SK-N-SH (cell line): ENCODE measurements at regions not wholly inside any gene's neighbourhood (a gene's known extent, or its start where the extent isn't known, plus 50 kb on each side); places are given as distances from the start of the nearest gene placed in this dataset.

Experiments used
- EZH2phosphoT487 ChIP-seq: fragments of 200-600 bp; sonication (generic); IDR thresholded peaks from 2 replicates; pipeline ENCODE4 v1.6.1; 2017; ENCODE audit warnings: low read depth, mixed run types, mild to moderate bottlenecking, antibody characterized with exemption, moderate library complexity, borderline replicate concordance
- NRF1 ChIP-seq: IDR thresholded peaks from 2 replicates; pipeline ENCODE4 v1.6.1; 2012; ENCODE audit warnings: low read depth, mild to moderate bottlenecking, low read length
- YY1 ChIP-seq: IDR thresholded peaks from 2 replicates; pipeline ENCODE4 v1.4.0; 2012; ENCODE audit warnings: low read depth, mild to moderate bottlenecking
- TF ChIP-seq, protein P1 (sequence below): IDR thresholded peaks from 2 replicates; pipeline ENCODE4 v1.4.0; 2012; ENCODE audit warnings: low read depth

- TF ChIP-seq EZH2phosphoT487 (no peak), NRF1 (no peak), YY1 (no peak)
- TF ChIP-seq, protein P1, sequence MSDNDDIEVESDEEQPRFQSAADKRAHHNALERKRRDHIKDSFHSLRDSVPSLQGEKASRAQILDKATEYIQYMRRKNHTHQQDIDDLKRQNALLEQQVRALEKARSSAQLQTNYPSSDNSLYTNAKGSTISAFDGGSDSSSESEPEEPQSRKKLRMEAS, result no peak
Observed at GRCh38 chr14:88937706-88938105, 113.3 kb downstream of the TTC8 start.
